ENCODE measurements at regions not wholly inside any gene's neighbourhood (a gene's known extent, or its start where the extent isn't known, plus 50 kb on each side); places are given as distances from the start of the nearest gene placed in this dataset.

- no peak for DNase-seq (ENCODE audit: low read depth)
Measured at GRCh38 chr2:128534688-128535392, 216.2 kb upstream of the HS6ST1 start.

- peak; percentile 42 for DNase-seq (ENCODE audit: low read depth)
Measured at GRCh38 chr2:128535953-128536352, 217.3 kb upstream of the HS6ST1 start.

GRCh38 chr2:128536925-128537620 is 218.4 kb upstream of the HS6ST1 start:
- peak; percentile 55 for DNase-seq (ENCODE audit: low read depth)

GRCh38 chr2:128537646-128538045 is 219.0 kb upstream of the HS6ST1 start:
- no peak for DNase-seq (ENCODE audit: low read depth)

- DNase-seq (ENCODE audit: low read depth) = no peak
Measured at GRCh38 chr2:128538396-128538795, 219.7 kb upstream of the HS6ST1 start.

- no peak for DNase-seq (ENCODE audit: low read depth)
Measured at GRCh38 chr2:128540670-128541069, 222.0 kb upstream of the HS6ST1 start.

GRCh38 chr2:128541448-128541847 is 222.8 kb upstream of the HS6ST1 start:
- DNase-seq (ENCODE audit: low read depth) = no peak

- DNase-seq (ENCODE audit: low read depth) = no peak
Measured at GRCh38 chr2:128543036-128543435, 224.4 kb upstream of the HS6ST1 start.

- DNase-seq (ENCODE audit: low read depth) = no peak
Measured at GRCh38 chr2:128543646-128544045, 225.0 kb upstream of the HS6ST1 start.

- DNase-seq (ENCODE audit: low read depth) = no peak
Measured at GRCh38 chr2:128544321-128545037, 225.8 kb upstream of the HS6ST1 start.

GRCh38 chr2:128545085-128545484 is 226.4 kb upstream of the HS6ST1 start:
- DNase-seq (ENCODE audit: low read depth) = no peak

GRCh38 chr2:128545829-128546228 is 227.2 kb upstream of the HS6ST1 start:
- no peak for DNase-seq (ENCODE audit: low read depth)

GRCh38 chr2:128547667-128548066 is 229.0 kb upstream of the HS6ST1 start:
- DNase-seq (ENCODE audit: low read depth) = no peak

- no peak for DNase-seq (ENCODE audit: low read depth)
Measured at GRCh38 chr2:128548461-128548891, 229.8 kb upstream of the HS6ST1 start.

GRCh38 chr2:128549094-128549493 is 230.4 kb upstream of the HS6ST1 start:
- DNase-seq (ENCODE audit: low read depth) = no peak

- no peak for DNase-seq (ENCODE audit: low read depth)
Measured at GRCh38 chr2:128549646-128550260, 231.1 kb upstream of the HS6ST1 start.

- DNase-seq (ENCODE audit: low read depth) = no peak
Measured at GRCh38 chr2:128550389-128550788, 231.7 kb upstream of the HS6ST1 start.

GRCh38 chr2:128550801-128551416 is 232.2 kb upstream of the HS6ST1 start:
- no peak for DNase-seq (ENCODE audit: low read depth)

GRCh38 chr2:128551435-128551834 is 232.8 kb upstream of the HS6ST1 start:
- DNase-seq (ENCODE audit: low read depth) = no peak

GRCh38 chr2:128552141-128552805 is 233.6 kb upstream of the HS6ST1 start:
- no peak for DNase-seq (ENCODE audit: low read depth)

- DNase-seq (ENCODE audit: low read depth) = no peak
Measured at GRCh38 chr2:128552806-128553551, 234.3 kb upstream of the HS6ST1 start.

Measured in GM04504 (cell line).